B cell (primary cell): ENCODE measurements at regions not wholly inside any gene's neighbourhood (a gene's known extent, or its start where the extent isn't known, plus 50 kb on each side); places are given as distances from the start of the nearest gene placed in this dataset.

Experiments
- CTCF ChIP-seq: fragments of 200-600 bp; IDR thresholded peaks from one replicate; pipeline ENCODE4 v1.8.0; 2022; ENCODE audit warnings: antibody characterized with exemption, mild to moderate bottlenecking
- EZH2 ChIP-seq: IDR thresholded peaks from 2 replicates; pipeline ENCODE4 v1.6.1; 2012; ENCODE audit warnings: borderline replicate concordance, low read depth, mild to moderate bottlenecking, moderate library complexity, low read length; ENCODE audit not compliant: insufficient read depth, poor library complexity, severe bottlenecking

GRCh38 chr6:112833581-112834131 is 486.5 kb downstream of the RFPL4B start:
- TF ChIP-seq CTCF (no peak), EZH2 (no peak)
